GM19463 (cell line): ENCODE measurements at regions not wholly inside any gene's neighbourhood (a gene's known extent, or its start where the extent isn't known, plus 50 kb on each side); places are given as distances from the start of the nearest gene placed in this dataset.
A peak's percentile ranks its signal among the peaks of the same experiment; 100 is the strongest.

Experiments
- ATAC-seq: cut with Tn5 transposase; IDR thresholded peaks from one replicate; pipeline ENCODE4 v1.9.1; 2021; ENCODE audit warnings: mild to moderate bottlenecking, moderate library complexity; ENCODE audit not compliant: unreplicated experiment

- ATAC-seq = no peak
These were observed 257.1 kb downstream of the ADAMTS20 start for GRCh38 chr12:43294916-43295315.

- no peak for ATAC-seq
These were observed 257.9 kb downstream of the ADAMTS20 start for GRCh38 chr12:43294147-43294546.

DNA sequence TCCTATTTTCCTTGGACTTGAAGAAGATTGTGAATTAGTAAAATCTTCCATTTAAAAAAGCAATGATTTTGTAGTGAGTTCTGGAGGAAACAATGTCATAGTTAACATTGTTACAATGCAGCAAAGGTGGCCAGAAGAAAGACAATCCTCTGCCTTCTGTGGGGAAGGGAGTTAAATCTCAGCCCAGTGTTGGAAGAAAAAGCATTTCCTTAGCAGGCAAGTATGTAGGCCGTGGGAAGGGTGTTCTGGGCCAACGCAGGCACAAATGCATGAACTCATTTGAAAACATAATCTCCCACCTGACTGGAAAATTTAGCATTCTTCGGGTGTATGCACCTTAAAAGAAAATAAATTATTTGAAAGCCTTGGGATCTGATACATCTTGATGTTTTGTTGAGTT, 258.6 kb downstream of the ADAMTS20 start:
- ATAC-seq = no peak

- no peak for ATAC-seq
These were observed 259.3 kb downstream of the ADAMTS20 start for GRCh38 chr12:43292699-43293098.

GRCh38 chr12:43291516-43291915, 260.5 kb downstream of the ADAMTS20 start:
- no peak for ATAC-seq

DNA sequence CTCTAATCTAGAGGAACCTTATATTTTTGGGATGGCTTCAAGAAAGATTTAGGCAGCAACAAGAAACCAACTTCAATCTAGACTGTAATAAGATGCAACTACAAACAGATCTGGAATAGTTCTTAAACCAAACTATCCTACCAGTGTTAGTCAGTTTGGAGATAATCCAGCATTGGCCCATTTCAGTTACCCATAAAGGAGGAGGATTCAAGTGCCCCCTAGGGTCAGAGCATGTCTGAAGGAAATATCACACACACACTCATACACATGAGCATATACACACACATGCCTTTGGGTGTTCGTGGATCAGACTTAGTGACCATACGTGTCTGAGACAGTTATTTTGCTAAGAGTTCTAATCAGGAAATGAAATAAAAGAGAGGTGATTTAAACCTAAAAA, 261.2 kb downstream of the ADAMTS20 start:
- no peak for ATAC-seq

- no peak for ATAC-seq
These were observed 262.6 kb downstream of the ADAMTS20 start for GRCh38 chr12:43289426-43289801.

DNA sequence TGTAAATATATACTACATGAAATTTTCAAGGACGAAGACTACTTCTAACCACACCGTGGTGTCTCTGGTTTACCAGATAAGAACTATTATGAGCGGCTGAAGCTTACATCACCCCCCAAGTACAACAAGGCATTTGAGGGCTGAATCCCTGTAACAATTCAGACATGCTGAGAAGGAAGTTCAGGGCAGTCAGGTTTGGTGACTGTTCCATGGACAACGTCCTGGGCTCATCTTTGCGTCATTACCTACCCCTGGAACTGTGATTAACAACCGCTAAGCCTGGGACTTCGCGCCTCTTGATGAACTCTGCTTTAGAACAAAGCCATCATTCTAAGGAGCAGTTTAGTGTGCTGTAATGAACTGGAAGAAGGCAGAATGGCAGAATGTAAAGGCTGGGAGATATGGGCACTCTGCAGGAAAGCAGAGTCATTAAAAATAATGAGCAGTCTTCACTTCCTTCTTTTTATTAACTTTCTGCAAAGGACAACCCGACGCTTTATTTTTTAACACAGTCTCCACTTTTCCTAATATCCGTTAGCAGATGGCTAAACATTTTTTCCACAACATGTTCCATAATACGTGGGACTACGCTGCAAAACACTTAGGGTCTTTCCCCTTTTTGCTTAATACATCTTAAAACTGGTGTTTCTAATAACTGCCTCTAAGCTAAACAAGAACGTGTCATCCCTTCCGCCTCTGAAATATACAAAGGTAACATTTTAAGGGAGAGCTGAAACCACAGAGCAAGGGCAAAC, 263.2 kb downstream of the ADAMTS20 start:
- ATAC-seq = no peak

- no peak for ATAC-seq
These were observed 264.2 kb downstream of the ADAMTS20 start for GRCh38 chr12:43287706-43288383.

GRCh38 chr12:43286986-43287385, 265.0 kb downstream of the ADAMTS20 start:
- ATAC-seq = no peak

DNA sequence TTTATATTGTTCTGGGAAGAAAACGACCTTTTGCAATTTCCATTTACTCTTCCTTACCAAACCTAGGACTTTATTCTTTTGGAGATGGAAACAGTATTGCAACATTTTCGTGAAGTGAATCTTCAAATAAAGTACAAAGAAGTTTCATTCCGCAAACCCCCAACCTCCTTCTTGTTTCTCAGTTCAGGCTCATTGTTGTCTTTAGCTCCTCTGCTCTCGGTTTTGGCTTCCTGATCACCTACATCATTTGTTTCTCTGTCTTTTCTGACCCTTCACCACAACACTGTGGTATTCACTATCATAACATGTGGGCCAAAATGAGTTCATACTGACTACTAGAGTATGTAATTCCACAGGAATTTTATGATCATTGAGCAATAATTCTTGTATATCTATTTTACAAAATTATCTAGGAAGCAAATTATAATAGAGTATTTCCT, 266.8 kb downstream of the ADAMTS20 start:
- ATAC-seq = no peak

DNA sequence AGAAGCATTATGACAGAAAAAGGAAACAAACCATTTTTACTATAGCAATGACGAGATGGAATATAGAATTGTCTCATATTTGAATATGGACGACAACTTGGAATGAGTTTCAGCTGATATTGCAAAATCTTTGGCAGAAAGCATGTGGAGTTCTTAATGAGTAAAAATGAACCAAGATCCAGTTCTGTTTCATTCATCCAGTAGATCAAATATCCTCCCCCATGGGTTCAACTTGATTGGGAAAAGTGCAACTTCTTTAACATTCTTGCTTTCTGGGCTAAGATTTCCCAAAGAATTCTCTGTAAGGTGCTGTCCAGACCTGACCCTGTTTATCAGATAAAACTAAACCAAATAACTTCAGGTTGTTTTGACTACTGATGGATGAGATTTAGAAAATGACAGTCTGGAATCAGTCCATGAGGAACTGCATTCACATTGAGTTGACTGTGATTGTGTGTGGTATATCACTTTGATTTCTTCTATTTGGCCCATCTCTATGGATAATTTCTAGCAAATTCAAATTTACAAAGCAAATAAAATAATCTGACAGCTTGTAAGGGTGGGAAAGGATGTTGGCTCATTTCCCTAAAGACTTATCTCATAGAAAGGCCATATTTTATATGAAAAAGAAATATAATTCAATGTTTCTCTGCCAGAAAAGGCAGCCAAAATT, 267.4 kb downstream of the ADAMTS20 start:
- no peak for ATAC-seq

DNA sequence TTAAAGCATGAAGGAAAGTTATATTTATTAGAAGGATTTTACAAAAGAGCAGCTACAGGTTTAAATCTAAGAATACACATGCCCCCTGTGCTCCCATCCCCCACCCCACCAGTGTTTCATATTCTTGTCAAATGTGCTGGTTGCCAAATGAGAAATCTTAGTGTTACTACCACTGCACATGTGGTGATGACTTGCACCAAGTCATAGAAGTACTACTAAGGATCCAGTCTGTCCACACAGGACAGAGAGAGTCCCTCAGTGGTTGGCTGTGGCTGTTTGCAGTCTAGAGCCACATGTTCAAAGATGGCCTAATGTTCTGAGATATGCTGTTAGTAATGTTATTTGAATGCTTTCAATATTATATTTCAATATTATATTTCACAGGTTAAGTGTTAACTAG, 268.8 kb downstream of the ADAMTS20 start:
- no peak for ATAC-seq

- no peak for ATAC-seq
These were observed 269.9 kb downstream of the ADAMTS20 start for GRCh38 chr12:43282106-43282505.

DNA sequence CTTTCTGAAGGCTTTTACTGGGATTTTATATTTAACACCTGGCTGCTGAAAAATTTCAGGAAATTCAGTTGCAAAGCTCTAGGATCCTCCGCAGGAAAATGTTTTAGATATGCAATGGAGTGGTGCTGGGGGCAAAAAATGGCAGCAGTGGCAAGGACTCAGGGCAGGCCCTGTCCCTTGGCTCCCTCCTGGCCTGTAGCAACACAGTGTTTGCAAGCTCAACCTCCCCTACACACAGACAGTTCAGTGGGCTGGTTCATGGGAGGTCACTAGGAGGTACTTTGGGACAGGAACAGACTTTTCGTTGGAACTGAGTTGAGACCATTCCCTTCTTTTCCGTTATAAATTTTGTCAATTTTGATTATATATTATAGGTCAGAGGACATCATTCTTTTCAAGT, 270.4 kb downstream of the ADAMTS20 start:
- ATAC-seq = no peak

- ATAC-seq = no peak
These were observed 273.5 kb downstream of the ADAMTS20 start for GRCh38 chr12:43278541-43278832.

DNA sequence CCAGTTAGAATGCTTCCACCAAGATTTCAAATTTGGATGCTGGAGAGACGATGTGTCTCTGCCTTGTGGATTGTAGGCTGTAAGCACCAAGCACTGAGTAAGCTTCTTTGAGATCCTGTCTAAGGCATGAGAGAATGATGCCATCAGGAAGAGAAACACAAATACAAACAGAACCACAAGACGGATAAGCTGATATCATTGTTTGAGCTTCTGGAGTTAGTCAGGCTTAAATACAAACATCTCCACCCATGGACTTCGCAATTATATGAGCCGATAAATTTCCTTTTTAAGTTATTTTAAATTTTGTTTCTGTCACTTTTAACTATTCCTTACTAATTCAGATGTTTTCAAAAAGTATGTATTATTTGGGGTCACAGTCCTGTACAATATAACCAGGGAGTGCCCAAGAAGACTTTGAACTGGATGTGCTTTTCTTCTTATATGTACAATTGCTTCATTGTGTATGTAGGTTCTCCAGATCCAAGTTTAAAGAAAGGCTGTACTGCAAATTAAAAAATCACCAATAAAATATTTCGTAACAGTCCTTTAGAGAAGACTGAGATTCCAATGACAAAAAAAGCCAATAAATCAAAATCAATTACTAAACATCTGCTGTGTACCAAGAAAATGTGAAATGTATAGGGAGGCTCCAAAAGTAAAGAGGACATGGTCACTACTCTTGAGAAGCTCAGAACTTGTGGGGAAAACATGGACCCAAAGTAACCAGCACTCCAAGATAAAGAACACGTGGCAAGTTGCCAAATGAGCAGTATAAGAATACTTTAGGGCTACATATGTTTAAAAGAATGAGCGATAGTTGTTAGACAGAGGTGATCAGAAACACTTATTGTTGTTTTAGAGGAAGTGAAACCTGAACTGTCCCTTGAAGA, 274.1 kb downstream of the ADAMTS20 start:
- ATAC-seq = peak; percentile 81

- ATAC-seq = no peak
These were observed 278.5 kb downstream of the ADAMTS20 start for GRCh38 chr12:43273467-43273866.

- no peak for ATAC-seq
These were observed 280.3 kb downstream of the ADAMTS20 start for GRCh38 chr12:43271659-43272058.

GRCh38 chr12:43267818-43268217, 284.2 kb downstream of the ADAMTS20 start:
- ATAC-seq = no peak

DNA sequence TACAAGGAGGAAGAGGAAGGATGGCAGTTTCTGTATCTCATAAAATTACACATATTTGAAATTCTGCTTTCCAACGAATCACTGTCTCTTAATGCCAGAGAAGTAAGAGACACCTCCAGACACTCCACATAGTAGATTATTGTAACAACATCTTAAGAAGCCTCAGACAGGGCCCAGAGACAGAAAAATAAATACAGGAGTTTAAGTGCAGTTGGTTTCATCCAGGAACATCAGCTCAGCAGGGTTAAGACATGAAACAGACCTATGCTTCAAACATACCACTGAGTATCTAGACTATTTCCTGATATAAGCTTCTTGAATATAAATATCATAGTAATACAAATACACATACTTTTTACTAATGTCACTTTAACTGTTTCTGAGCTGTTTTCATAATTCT, 290.3 kb downstream of the ADAMTS20 start:
- no peak for ATAC-seq
